Esophagus muscularis mucosa (tissue), 4 donors: ENCODE measurements at regions not wholly inside any gene's neighbourhood (a gene's known extent, or its start where the extent isn't known, plus 50 kb on each side); places are given as distances from the start of the nearest gene placed in this dataset.

ENCODE experiments used
- DNase-seq: peaks from one replicate; pipeline ENCODE4 v3.0.0-alpha.2; 2017; ENCODE audit errors: extremely low spot score
- H3K27ac ChIP-seq, 4 donors: fragments of 200-600 bp; sonication (generic); replicated peaks in 1 of 4; 1 replicate in 3 of 4; 2 replicates in 1 of 4; pipeline ENCODE4 v1.5.1; 2016 to 2019; ENCODE audit warnings: mild to moderate bottlenecking in 1 of 4
- H3K27me3 ChIP-seq, 4 donors: fragments of 200-600 bp; sonication (generic); one replicate each; pipeline versions ENCODE4 v1.5.1 to v1.6.0; 2016 to 2019
- H3K36me3 ChIP-seq, 4 donors: fragments of 200-600 bp; sonication (generic); one replicate each; pipeline ENCODE4 v1.5.1; 2016 to 2019
- H3K4me1 ChIP-seq, 4 donors: fragments of 200-600 bp; sonication (generic); one replicate each; pipeline ENCODE4 v1.5.1; 2016 to 2019
- H3K4me3 ChIP-seq, 4 donors: fragments of 200-600 bp; sonication (generic); 1 replicate in 2 of 4; 2 replicates in 2 of 4; pipeline ENCODE4 v1.5.1; 2016 to 2019; ENCODE audit warnings: mild to moderate bottlenecking in 4 of 4, moderate library complexity in 1 of 4
- H3K9me3 ChIP-seq, 4 donors: fragments of 200-600 bp; sonication (generic); 1 replicate in 3 of 4; 2 replicates in 1 of 4; pipeline ENCODE4 v1.5.1; 2016 to 2019
- CTCF ChIP-seq, 3 experiments: fragments of 200-600 bp in 2 of 3; fragments of 450-650 bp in 1 of 3; sonication (generic) in 2 of 3; IDR thresholded peaks; one replicate each; pipeline ENCODE4 v1.5.1; 2017 to 2019; ENCODE audit warnings: antibody characterized with exemption in 3 of 3, mild to moderate bottlenecking in 2 of 3, moderate library complexity in 1 of 3
- EP300 ChIP-seq: sonication (generic); formaldehyde crosslinking; IDR thresholded peaks from one replicate; pipeline ENCODE4 v1.6.1; 2017; ENCODE audit warnings: antibody characterized with exemption
- POLR2A ChIP-seq: fragments of 450-650 bp; IDR thresholded peaks from one replicate; pipeline ENCODE4 v1.6.1; 2017; ENCODE audit warnings: antibody characterized with exemption, moderate library complexity, mild to moderate bottlenecking, low read depth
- POLR2AphosphoS5 ChIP-seq, 2 donors: sonication (generic); formaldehyde crosslinking; IDR thresholded peaks; one replicate each; pipeline ENCODE4 v1.6.1; 2017; ENCODE audit warnings: antibody characterized with exemption in 2 of 2
- WGBS: methylation state at CpG from one replicate; pipeline ENCODE4 v1.1.5; 2018; 5-methylcytosine and 5-hydroxymethylcytosine counted together
- intact Hi-C: fragments of 100-400 bp; cut with DNase I; formaldehyde crosslinking; loops from one replicate; pipeline ENCODE4 v1.15.1; 2023

- H3K4me3 ChIP-seq = no peak overlapping the region
- H3K4me1 ChIP-seq = peaks cover 10 to 34% (median 28%) of the 10 kb centered on the region in 4 donors
- no peaks in the 10 kb centered on the region for H3K9me3 ChIP-seq
- H3K36me3 ChIP-seq = no peaks in the 10 kb centered on the region
- 71% methylated on average over 2 of the region's 2 CpGs for WGBS
- no peaks in the 10 kb centered on the region for H3K27me3 ChIP-seq
- intact Hi-C loops = loop anchor here (10.0 kb wide), 1 partner anchor 260 kb away; no protein-coding TSS in a partner anchor
- TF ChIP-seq POLR2AphosphoS5 (IDR thresholded peaks at IDR 0.05) (no peak), POLR2A (no peak), EP300 (no peak), CTCF (IDR thresholded peaks at IDR 0.05) (no peak)
- no peak for DNase-seq
- no peak overlapping the region for H3K27ac ChIP-seq
These were observed 658.3 kb downstream of the LTN1 start for GRCh38 chr21:28334407-28334806.

- Histone ChIP-seq H3K4me1 (peaks cover 7 to 34% (median 28%) of the 10 kb centered on the region in 4 donors), H3K27me3 (no peaks in the 10 kb centered on the region), H3K27ac (no peak overlapping the region), H3K9me3 (no peaks in the 10 kb centered on the region), H3K4me3 (no peak overlapping the region), H3K36me3 (no peaks in the 10 kb centered on the region)
- intact Hi-C loops = loop anchor here (10.0 kb wide), 1 partner anchor 259 kb away; no protein-coding TSS in a partner anchor
- 48% methylated on average over 3 of the region's 3 CpGs for WGBS
- no peak for DNase-seq
- TF ChIP-seq POLR2AphosphoS5 (IDR thresholded peaks at IDR 0.05) (peak in 1 of 2 donors; percentile 47), POLR2A (no peak), EP300 (no peak)
These were observed 659.0 kb downstream of the LTN1 start for GRCh38 chr21:28333578-28334075.

GRCh38 chr21:28332796-28333195, 659.9 kb downstream of the LTN1 start:
- Histone ChIP-seq H3K9me3 (no peaks in the 10 kb centered on the region), H3K4me1 (peaks cover 7 to 31% (median 25%) of the 10 kb centered on the region in 4 donors), H3K27ac (no peak overlapping the region), H3K36me3 (no peaks in the 10 kb centered on the region), H3K27me3 (no peaks in the 10 kb centered on the region), H3K4me3 (no peak overlapping the region)
- WGBS = 68% methylated on average over 1 of the region's 1 CpG
- no peak for DNase-seq
- intact Hi-C loops = loop anchor here (10.0 kb wide), 1 partner anchor 258 kb away; no protein-coding TSS in a partner anchor
- TF ChIP-seq CTCF (IDR thresholded peaks at IDR 0.05) (no peak), EP300 (no peak), POLR2A (no peak), POLR2AphosphoS5 (IDR thresholded peaks at IDR 0.05) (no peak)

- Histone ChIP-seq H3K27ac (no peak overlapping the region), H3K9me3 (peaks cover 0 to 7% (median 0%) of the 10 kb centered on the region in 4 donors), H3K4me3 (no peak overlapping the region), H3K27me3 (no peaks in the 10 kb centered on the region), H3K4me1 (no peaks in the 10 kb centered on the region), H3K36me3 (no peaks in the 10 kb centered on the region)
- intact Hi-C loops = no loop called here
- DNase-seq = no peak
- WGBS = 93% methylated on average over 1 of the region's 1 CpG
- TF ChIP-seq EP300 (no peak), CTCF (IDR thresholded peaks at IDR 0.05) (no peak), POLR2A (no peak), POLR2AphosphoS5 (IDR thresholded peaks at IDR 0.05) (no peak)
These were observed 667.1 kb downstream of the LTN1 start for GRCh38 chr21:28325618-28326017.

GRCh38 chr21:28324690-28325089, 668.0 kb downstream of the LTN1 start:
- Histone ChIP-seq H3K36me3 (no peaks in the 10 kb centered on the region), H3K27ac (no peak overlapping the region), H3K27me3 (no peaks in the 10 kb centered on the region), H3K4me3 (no peak overlapping the region), H3K9me3 (peaks cover 0 to 9% (median 0%) of the 10 kb centered on the region in 4 donors), H3K4me1 (no peaks in the 10 kb centered on the region)
- TF ChIP-seq EP300 (no peak), POLR2AphosphoS5 (IDR thresholded peaks at IDR 0.05) (no peak), CTCF (IDR thresholded peaks at IDR 0.05) (no peak), POLR2A (no peak)
- WGBS = 94% methylated on average over 2 of the region's 2 CpGs
- DNase-seq = no peak
- intact Hi-C loops = no loop called here
